ENCODE measurements at regions not wholly inside any gene's neighbourhood (a gene's known extent, or its start where the extent isn't known, plus 50 kb on each side); places are given as distances from the start of the nearest gene placed in this dataset.

DNA sequence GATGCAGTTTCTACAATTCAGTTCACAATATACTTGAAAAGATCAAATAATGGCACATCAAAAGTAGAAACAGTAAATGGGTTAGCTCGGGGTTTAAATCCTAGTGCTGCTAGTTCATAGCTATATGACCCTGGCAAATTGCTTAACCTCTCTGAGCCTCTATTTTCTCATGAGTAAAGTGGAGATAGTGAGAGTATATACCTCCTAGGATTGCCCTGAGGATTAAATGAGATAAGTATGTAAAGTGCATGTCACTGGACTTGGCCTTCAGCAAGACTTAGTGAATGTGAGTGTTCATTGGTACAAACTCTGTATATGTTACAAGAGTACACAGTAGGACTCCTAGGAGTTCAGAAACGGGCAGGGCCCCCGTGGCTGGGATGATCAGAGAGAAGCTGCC is 248.3 kb downstream of the DLEU7 start:
- ChIA-PET CTCF (interaction anchor here (0.6 kb wide), 1 partner anchor 126 kb away, joined by 3 read pairs; no protein-coding TSS in a partner anchor), POLR2A (no interaction called here)
- TF ChIP-seq, protein P1, sequence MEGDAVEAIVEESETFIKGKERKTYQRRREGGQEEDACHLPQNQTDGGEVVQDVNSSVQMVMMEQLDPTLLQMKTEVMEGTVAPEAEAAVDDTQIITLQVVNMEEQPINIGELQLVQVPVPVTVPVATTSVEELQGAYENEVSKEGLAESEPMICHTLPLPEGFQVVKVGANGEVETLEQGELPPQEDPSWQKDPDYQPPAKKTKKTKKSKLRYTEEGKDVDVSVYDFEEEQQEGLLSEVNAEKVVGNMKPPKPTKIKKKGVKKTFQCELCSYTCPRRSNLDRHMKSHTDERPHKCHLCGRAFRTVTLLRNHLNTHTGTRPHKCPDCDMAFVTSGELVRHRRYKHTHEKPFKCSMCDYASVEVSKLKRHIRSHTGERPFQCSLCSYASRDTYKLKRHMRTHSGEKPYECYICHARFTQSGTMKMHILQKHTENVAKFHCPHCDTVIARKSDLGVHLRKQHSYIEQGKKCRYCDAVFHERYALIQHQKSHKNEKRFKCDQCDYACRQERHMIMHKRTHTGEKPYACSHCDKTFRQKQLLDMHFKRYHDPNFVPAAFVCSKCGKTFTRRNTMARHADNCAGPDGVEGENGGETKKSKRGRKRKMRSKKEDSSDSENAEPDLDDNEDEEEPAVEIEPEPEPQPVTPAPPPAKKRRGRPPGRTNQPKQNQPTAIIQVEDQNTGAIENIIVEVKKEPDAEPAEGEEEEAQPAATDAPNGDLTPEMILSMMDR (IDR thresholded peaks at IDR 0.05; ENCODE audit: unreplicated experiment), result no peak
- intact Hi-C loops (cut with micrococcal nuclease), result no loop called here
- BruUV-seq (replicated peaks), result no TSS peak
- no peak overlapping the region for H3K27ac Mint-ChIP-seq (ENCODE audit: low read depth, unreplicated experiment)
- H3K9me3 Mint-ChIP-seq (ENCODE audit: unreplicated experiment), result no peaks in the 10 kb centered on the region
- DNase-seq (ENCODE audit: unreplicated experiment), result no peak
- H3K4me3 Mint-ChIP-seq (ENCODE audit: unreplicated experiment), result no peak overlapping the region
- no peaks in the 10 kb centered on the region for H3K36me3 Mint-ChIP-seq (ENCODE audit: insufficient read depth, unreplicated experiment)
- no peaks in the 10 kb centered on the region for H3K27me3 Mint-ChIP-seq (ENCODE audit: insufficient read depth, unreplicated experiment)
- H3K4me1 Mint-ChIP-seq (ENCODE audit: insufficient read depth, unreplicated experiment), result peaks cover under 1% of the 10 kb centered on the region

DNA sequence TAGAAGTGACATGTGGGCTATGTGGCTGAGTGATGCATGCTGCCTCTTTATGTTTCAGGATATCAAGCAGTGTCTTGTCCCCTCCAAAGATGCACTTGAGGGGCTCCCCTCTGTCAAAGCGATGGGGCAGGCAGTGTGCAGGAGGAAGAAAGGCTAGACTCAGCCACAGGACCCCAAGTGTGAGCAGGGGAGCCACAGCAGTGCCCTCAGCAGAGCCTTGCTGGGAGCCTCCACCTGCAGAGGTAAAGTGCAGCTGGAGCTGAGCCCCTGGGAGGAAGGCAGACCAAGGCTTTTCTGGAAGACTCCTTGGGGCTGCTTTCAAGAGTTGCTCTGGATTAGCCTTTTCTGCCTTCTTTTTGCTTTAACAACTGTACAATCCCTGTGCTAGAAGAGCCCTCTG is 247.3 kb downstream of the DLEU7 start:
- no peak for DNase-seq (ENCODE audit: unreplicated experiment)
- Mint-ChIP-seq H3K27me3 (ENCODE audit: insufficient read depth, unreplicated experiment) (no peaks in the 10 kb centered on the region), H3K9me3 (ENCODE audit: unreplicated experiment) (no peaks in the 10 kb centered on the region), H3K4me3 (ENCODE audit: unreplicated experiment) (no peak overlapping the region), H3K27ac (ENCODE audit: low read depth, unreplicated experiment) (no peak overlapping the region), H3K36me3 (ENCODE audit: insufficient read depth, unreplicated experiment) (no peaks in the 10 kb centered on the region), H3K4me1 (ENCODE audit: insufficient read depth, unreplicated experiment) (no peaks in the 10 kb centered on the region)
- TF ChIP-seq, protein P1 (IDR thresholded peaks at IDR 0.05; ENCODE audit: unreplicated experiment), result no peak
- BruUV-seq (replicated peaks), result no TSS peak
- intact Hi-C loops (cut with micrococcal nuclease), result no loop called here
- POLR2A ChIA-PET, result no interaction called here
- CTCF ChIA-PET, result no interaction called here

DNA sequence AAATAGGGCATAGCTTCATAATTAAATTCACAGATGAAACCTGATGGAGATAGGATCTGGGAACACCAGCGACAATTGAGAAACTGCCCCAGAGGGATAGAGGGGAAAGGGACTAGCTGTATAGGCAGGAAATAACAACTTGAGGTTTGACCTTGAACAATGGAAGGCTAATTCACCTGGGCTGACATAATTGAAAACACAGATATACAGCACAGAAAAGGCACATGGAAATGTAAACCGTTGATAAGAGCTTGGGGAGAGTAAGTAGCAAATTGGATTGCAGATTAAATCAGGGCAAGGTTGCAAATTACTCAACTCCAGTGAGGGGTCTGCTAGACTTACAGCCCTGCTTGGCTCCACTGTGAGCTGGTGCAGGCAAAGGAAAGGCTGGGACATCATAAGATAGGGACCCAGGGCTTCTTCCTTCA is 246.7 kb downstream of the DLEU7 start:
- Mint-ChIP-seq H3K27me3 (ENCODE audit: insufficient read depth, unreplicated experiment) (no peaks in the 10 kb centered on the region), H3K4me1 (ENCODE audit: insufficient read depth, unreplicated experiment) (no peaks in the 10 kb centered on the region), H3K9me3 (ENCODE audit: unreplicated experiment) (no peaks in the 10 kb centered on the region), H3K36me3 (ENCODE audit: insufficient read depth, unreplicated experiment) (no peaks in the 10 kb centered on the region), H3K4me3 (ENCODE audit: unreplicated experiment) (no peak overlapping the region), H3K27ac (ENCODE audit: low read depth, unreplicated experiment) (no peak overlapping the region)
- TF ChIP-seq, protein P1 (IDR thresholded peaks at IDR 0.05; ENCODE audit: unreplicated experiment), result no peak
- no peak for DNase-seq (ENCODE audit: unreplicated experiment)
- no TSS peak for BruUV-seq (replicated peaks)
- CTCF ChIA-PET, result no interaction called here
- POLR2A ChIA-PET, result no interaction called here
- intact Hi-C loops (cut with micrococcal nuclease), result no loop called here

DNA sequence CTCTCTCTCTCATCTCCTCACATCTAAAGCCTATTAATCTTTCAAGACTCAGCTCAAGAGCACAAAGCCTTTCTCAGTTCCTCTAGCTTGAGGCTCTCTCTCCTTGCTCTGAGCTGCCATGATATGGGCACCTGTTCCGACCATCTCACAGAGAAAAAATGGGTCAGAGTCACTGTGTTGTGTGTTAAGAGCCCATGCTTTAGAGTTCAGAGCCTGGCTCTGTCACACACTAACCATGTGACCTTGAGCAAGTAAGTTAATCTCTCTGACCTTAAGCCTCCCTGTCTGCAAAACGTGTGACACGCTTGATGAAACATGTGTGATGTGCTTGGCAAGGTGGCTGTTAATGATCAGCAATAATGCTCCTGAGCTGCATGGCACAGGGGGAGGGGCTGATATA is 245.2 kb downstream of the DLEU7 start:
- Mint-ChIP-seq H3K4me3 (ENCODE audit: unreplicated experiment) (no peak overlapping the region), H3K27ac (ENCODE audit: low read depth, unreplicated experiment) (no peak overlapping the region), H3K9me3 (ENCODE audit: unreplicated experiment) (no peaks in the 10 kb centered on the region), H3K36me3 (ENCODE audit: insufficient read depth, unreplicated experiment) (no peaks in the 10 kb centered on the region), H3K4me1 (ENCODE audit: insufficient read depth, unreplicated experiment) (no peaks in the 10 kb centered on the region), H3K27me3 (ENCODE audit: insufficient read depth, unreplicated experiment) (no peaks in the 10 kb centered on the region)
- TF ChIP-seq, protein P1 (IDR thresholded peaks at IDR 0.05; ENCODE audit: unreplicated experiment), result no peak
- intact Hi-C loops (cut with micrococcal nuclease), result no loop called here
- ChIA-PET POLR2A (interaction anchor here (0.6 to 1.5 kb wide), 2 partner anchors 8 to 115 kb away, joined by 3 to 4 read pairs; no protein-coding TSS in a partner anchor), CTCF (interaction anchor here (0.6 kb wide), 1 partner anchor 31 kb away, joined by 3 read pairs; no protein-coding TSS in a partner anchor)
- no peak for DNase-seq (ENCODE audit: unreplicated experiment)
- no TSS peak for BruUV-seq (replicated peaks)
